Osteocyte (in vitro differentiated cells): ENCODE measurements at regions not wholly inside any gene's neighbourhood (a gene's known extent, or its start where the extent isn't known, plus 50 kb on each side); places are given as distances from the start of the nearest gene placed in this dataset.

ENCODE experiments used
- DNase-seq: peaks from one replicate; pipeline ENCODE4 v3.0.0; 2021; ENCODE audit warnings: mixed read lengths; ENCODE audit not compliant: unreplicated experiment; ENCODE audit errors: extremely low spot score
- H3K27ac Mint-ChIP-seq: one replicate; pipeline ENCODE4 v1.8.0; 2021; ENCODE audit warnings: mild to moderate bottlenecking, mixed read lengths; ENCODE audit not compliant: unreplicated experiment
- H3K27me3 Mint-ChIP-seq: one replicate; pipeline ENCODE4 v1.8.0; 2021; ENCODE audit warnings: mixed read lengths; ENCODE audit not compliant: unreplicated experiment
- H3K36me3 Mint-ChIP-seq: one replicate; pipeline ENCODE4 v1.8.0; 2021; ENCODE audit warnings: mixed read lengths; ENCODE audit not compliant: unreplicated experiment
- H3K4me1 Mint-ChIP-seq: one replicate; pipeline ENCODE4 v1.8.0; 2021; ENCODE audit warnings: mixed read lengths; ENCODE audit not compliant: unreplicated experiment
- H3K4me3 Mint-ChIP-seq: one replicate; pipeline ENCODE4 v1.8.0; 2021; ENCODE audit warnings: mild to moderate bottlenecking, moderate library complexity, mixed read lengths; ENCODE audit not compliant: unreplicated experiment
- H3K9me3 Mint-ChIP-seq: one replicate; pipeline ENCODE4 v1.8.0; 2021; ENCODE audit warnings: mixed read lengths; ENCODE audit not compliant: unreplicated experiment
- CTCF ChIP-seq: fragments of 200-600 bp; sonication (generic); IDR thresholded peaks from 2 replicates; pipeline ENCODE4 v1.5.0; 2021; ENCODE audit warnings: antibody characterized with exemption, mild to moderate bottlenecking, moderate library complexity

- H3K4me3 Mint-ChIP-seq, result no peak overlapping the region
- no peak for TF ChIP-seq CTCF
- H3K27ac Mint-ChIP-seq, result no peak overlapping the region
- H3K36me3 Mint-ChIP-seq, result no peaks in the 10 kb centered on the region
- no peaks in the 10 kb centered on the region for H3K9me3 Mint-ChIP-seq
- no peaks in the 10 kb centered on the region for H3K4me1 Mint-ChIP-seq
- peaks cover 35% of the 10 kb centered on the region for H3K27me3 Mint-ChIP-seq
- no peak for DNase-seq
These were observed 237.7 kb upstream of the TMC3 start for GRCh38 chr15:81611679-81612078.

- H3K4me1 Mint-ChIP-seq, result no peaks in the 10 kb centered on the region
- peaks cover 19% of the 10 kb centered on the region for H3K27me3 Mint-ChIP-seq
- H3K36me3 Mint-ChIP-seq, result no peaks in the 10 kb centered on the region
These were observed 234.4 kb upstream of the TMC3 start for GRCh38 chr15:81608309-81608829.

GRCh38 chr15:81604713-81605112 lies 230.7 kb upstream of the TMC3 start:
- Mint-ChIP-seq H3K4me3 (no peak overlapping the region), H3K4me1 (no peaks in the 10 kb centered on the region), H3K9me3 (peaks cover 18% of the 10 kb centered on the region), H3K27me3 (peaks cover 13% of the 10 kb centered on the region), H3K27ac (no peak overlapping the region), H3K36me3 (peaks cover 4% of the 10 kb centered on the region)
- no peak for TF ChIP-seq CTCF
- no peak for DNase-seq

More at GRCh38 chr15:81608309-81608829, 234.4 kb upstream of the TMC3 start:
- Mint-ChIP-seq H3K27ac (no peak overlapping the region), H3K9me3 (no peaks in the 10 kb centered on the region), H3K4me3 (no peak overlapping the region)
- DNase-seq, result no peak
- TF ChIP-seq CTCF, result no peak

- peaks cover 29% of the 10 kb centered on the region for H3K9me3 Mint-ChIP-seq
These were observed 222.3 kb upstream of the TMC3 start for GRCh38 chr15:81596159-81596865.

More at GRCh38 chr15:81596159-81596865, 222.3 kb upstream of the TMC3 start:
- Mint-ChIP-seq H3K27me3 (no peaks in the 10 kb centered on the region), H3K4me3 (no peak overlapping the region), H3K27ac (no peak overlapping the region), H3K36me3 (peaks cover 4% of the 10 kb centered on the region), H3K4me1 (no peaks in the 10 kb centered on the region)
- TF ChIP-seq CTCF, result no peak
- DNase-seq, result no peak
